ENCODE measurements at regions not wholly inside any gene's neighbourhood (a gene's known extent, or its start where the extent isn't known, plus 50 kb on each side); places are given as distances from the start of the nearest gene placed in this dataset.

DNA sequence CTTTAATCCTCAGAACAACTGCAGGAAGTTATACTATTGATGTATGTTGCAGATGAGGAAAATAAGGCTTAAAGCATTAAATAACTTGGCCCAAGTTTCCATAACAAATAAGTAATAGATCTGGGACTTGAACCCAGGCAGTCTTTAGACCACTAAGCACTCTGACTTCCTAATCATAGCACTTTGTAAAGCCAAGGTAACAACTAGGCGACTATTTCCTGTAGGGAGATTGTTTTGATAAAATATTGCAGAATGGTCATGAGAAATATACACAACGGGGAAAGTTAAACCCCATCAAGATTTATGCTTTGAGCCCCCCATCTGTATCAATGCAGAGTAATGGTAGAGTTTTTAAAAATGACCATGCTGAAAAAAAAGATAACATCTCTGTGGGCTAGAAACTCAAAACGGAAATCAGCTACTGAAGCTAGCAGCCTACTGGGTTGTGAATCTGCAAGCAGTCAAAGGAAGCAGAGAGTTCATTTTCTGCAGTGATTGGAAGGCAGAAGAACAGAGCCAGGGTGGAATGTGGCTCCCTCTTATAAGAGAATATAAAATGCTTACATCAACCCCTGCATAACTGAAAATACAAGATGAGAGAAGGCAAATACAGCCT lies 111.2 kb upstream of the OLIG2 start:
- no peak overlapping the region for H3K4me3 Mint-ChIP-seq (ENCODE audit: low read depth)
- TF ChIP-seq, protein P1, sequence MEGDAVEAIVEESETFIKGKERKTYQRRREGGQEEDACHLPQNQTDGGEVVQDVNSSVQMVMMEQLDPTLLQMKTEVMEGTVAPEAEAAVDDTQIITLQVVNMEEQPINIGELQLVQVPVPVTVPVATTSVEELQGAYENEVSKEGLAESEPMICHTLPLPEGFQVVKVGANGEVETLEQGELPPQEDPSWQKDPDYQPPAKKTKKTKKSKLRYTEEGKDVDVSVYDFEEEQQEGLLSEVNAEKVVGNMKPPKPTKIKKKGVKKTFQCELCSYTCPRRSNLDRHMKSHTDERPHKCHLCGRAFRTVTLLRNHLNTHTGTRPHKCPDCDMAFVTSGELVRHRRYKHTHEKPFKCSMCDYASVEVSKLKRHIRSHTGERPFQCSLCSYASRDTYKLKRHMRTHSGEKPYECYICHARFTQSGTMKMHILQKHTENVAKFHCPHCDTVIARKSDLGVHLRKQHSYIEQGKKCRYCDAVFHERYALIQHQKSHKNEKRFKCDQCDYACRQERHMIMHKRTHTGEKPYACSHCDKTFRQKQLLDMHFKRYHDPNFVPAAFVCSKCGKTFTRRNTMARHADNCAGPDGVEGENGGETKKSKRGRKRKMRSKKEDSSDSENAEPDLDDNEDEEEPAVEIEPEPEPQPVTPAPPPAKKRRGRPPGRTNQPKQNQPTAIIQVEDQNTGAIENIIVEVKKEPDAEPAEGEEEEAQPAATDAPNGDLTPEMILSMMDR (IDR thresholded peaks at IDR 0.05; ENCODE audit: unreplicated experiment): no peak
- peaks cover 2% of the 10 kb centered on the region for H3K27me3 Mint-ChIP-seq
- no peaks in the 10 kb centered on the region for H3K9me3 Mint-ChIP-seq (ENCODE audit: low read depth)
- H3K36me3 Mint-ChIP-seq (ENCODE audit: insufficient read depth): no peaks in the 10 kb centered on the region
- no peak overlapping the region for H3K27ac Mint-ChIP-seq
- H3K4me1 Mint-ChIP-seq (ENCODE audit: low read depth): no peaks in the 10 kb centered on the region
- no peak for DNase-seq (ENCODE audit: low spot score, unreplicated experiment)

DNA sequence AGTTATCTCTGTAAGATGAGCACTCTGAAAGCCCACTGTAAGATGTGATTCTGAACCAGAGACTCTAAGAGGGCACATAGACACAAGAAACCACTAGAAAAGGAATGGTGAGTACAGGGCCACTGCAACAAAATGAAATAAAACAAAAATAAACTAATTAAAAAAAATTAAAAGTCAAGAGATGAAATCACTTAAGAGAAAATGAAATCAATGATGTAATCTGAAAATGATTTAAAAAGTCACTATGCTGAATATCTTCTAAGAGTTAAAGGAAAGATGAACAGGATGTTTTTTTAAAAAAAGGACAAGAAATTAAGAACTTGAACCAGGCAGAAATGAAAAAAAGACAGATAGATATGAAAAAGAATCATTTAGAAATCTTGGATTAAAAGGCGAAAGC lies 110.6 kb upstream of the OLIG2 start:
- Mint-ChIP-seq H3K4me3 (ENCODE audit: low read depth) (no peak overlapping the region), H3K4me1 (ENCODE audit: low read depth) (no peaks in the 10 kb centered on the region), H3K36me3 (ENCODE audit: insufficient read depth) (no peaks in the 10 kb centered on the region), H3K27ac (no peak overlapping the region), H3K9me3 (ENCODE audit: low read depth) (no peaks in the 10 kb centered on the region), H3K27me3 (peaks cover 2% of the 10 kb centered on the region)
- TF ChIP-seq, protein P1 (IDR thresholded peaks at IDR 0.05; ENCODE audit: unreplicated experiment): no peak
- no peak for DNase-seq (ENCODE audit: low spot score, unreplicated experiment)

DNA sequence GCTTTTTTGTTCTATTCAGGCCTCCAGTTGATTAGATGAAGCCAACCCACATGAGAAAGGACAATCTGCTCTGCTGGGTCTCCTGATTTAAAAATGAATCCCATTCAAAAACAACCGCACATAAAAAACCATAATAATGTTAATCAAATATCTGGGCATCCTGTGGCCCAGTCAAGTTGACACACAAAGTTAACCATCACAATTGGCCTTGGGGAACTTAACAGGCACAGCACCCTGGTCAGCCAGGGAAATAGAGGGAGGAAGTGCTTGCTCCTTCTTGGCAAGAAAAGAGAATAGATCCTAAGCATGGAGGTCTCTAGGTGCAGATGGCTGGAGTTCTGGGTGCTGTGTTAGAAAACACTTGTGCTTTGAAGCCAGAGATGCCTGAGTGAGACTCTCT lies 109.6 kb upstream of the OLIG2 start:
- DNase-seq (ENCODE audit: low spot score, unreplicated experiment): no peak
- H3K27ac Mint-ChIP-seq: no peak overlapping the region
- H3K27me3 Mint-ChIP-seq: peaks cover 2% of the 10 kb centered on the region
- no peaks in the 10 kb centered on the region for H3K36me3 Mint-ChIP-seq (ENCODE audit: insufficient read depth)
- H3K4me1 Mint-ChIP-seq (ENCODE audit: low read depth): no peaks in the 10 kb centered on the region
- TF ChIP-seq, protein P1 (IDR thresholded peaks at IDR 0.05; ENCODE audit: unreplicated experiment): no peak
- no peak overlapping the region for H3K4me3 Mint-ChIP-seq (ENCODE audit: low read depth)
- H3K9me3 Mint-ChIP-seq (ENCODE audit: low read depth): no peaks in the 10 kb centered on the region

DNA sequence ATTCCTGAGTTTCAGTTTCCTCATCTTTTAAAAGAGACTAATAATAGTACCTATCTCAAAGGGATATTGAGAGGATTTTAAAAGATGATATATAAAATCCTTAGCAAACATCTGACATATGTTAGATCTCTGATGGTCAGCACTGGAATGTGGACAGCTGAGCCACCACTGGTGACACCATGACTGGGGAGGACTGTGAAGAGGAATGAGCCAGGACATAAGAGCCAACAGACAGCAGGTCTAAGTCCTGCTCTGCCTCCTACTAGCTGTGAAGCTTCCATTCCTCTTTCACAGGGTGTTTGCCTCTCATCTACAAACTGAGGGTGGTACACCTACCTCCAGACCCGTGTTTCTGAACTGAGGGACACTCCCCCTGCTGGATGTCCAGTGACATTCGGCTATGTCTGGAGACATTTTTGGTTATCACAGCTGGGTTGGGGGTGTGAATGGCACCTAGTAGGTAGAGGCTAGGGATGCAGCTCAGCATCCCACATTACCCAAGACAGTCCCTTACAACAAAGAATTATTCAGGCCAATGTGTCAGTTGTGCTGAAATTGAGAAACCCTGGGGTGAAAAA lies 109.1 kb upstream of the OLIG2 start:
- DNase-seq (ENCODE audit: low spot score, unreplicated experiment): no peak
- Mint-ChIP-seq H3K4me3 (ENCODE audit: low read depth) (no peak overlapping the region), H3K36me3 (ENCODE audit: insufficient read depth) (no peaks in the 10 kb centered on the region), H3K9me3 (ENCODE audit: low read depth) (peaks cover under 1% of the 10 kb centered on the region), H3K27ac (no peak overlapping the region), H3K4me1 (ENCODE audit: low read depth) (no peaks in the 10 kb centered on the region), H3K27me3 (peaks cover 2% of the 10 kb centered on the region)
- TF ChIP-seq, protein P1 (IDR thresholded peaks at IDR 0.05; ENCODE audit: unreplicated experiment): no peak

DNA sequence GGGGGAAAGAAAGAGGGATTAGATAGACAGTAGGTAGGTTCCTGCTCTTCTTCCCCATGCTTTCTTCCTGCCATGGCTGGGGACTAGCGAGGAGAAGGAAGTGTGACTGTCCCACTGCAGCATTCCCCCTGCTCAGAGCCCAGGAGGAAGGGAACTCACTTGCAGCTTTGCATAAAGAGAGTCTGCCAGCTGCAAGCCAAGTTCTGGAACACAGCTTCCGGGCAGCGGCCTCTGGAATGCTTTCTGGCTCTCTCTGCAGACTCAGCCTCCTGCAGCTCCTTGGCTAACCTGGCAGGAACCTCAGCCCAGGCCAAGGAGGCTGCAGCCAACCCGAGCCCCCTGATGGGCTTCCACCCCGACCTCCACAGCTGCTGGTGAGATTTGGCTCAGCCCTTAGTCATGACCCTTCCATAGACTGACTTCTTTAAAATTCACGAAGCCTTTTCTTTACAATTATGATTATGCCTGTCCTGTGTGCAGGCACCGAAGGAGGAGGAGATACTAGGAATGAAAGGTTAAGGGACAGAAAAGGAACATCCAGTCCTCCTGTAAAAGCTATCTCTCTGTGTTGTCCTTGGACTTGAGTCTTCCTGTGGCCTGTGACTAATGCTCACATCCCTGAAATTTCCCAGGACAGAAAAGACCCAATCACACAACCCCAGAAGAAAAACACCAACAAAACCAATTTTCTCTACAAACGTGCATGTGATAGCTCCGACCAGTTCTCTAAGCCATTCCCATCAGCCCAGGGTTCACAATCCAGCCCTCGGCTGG lies 108.2 kb upstream of the OLIG2 start:
- Mint-ChIP-seq H3K27me3 (peaks cover 2% of the 10 kb centered on the region), H3K9me3 (ENCODE audit: low read depth) (peaks cover 3% of the 10 kb centered on the region), H3K4me3 (ENCODE audit: low read depth) (no peak overlapping the region), H3K27ac (no peak overlapping the region), H3K36me3 (ENCODE audit: insufficient read depth) (no peaks in the 10 kb centered on the region), H3K4me1 (ENCODE audit: low read depth) (no peaks in the 10 kb centered on the region)
- no peak for DNase-seq (ENCODE audit: low spot score, unreplicated experiment)
- TF ChIP-seq, protein P1 (IDR thresholded peaks at IDR 0.05; ENCODE audit: unreplicated experiment): no peak

Data from progenitor cell of endocrine pancreas (in vitro differentiated cells).